COLO829 (cell line): ENCODE measurements at regions not wholly inside any gene's neighbourhood (a gene's known extent, or its start where the extent isn't known, plus 50 kb on each side); places are given as distances from the start of the nearest gene placed in this dataset.
A peak's percentile ranks its signal among the peaks of the same experiment; 100 is the strongest.

Source experiments
- DNase-seq: peaks from one replicate; pipeline ENCODE4 v3.0.0; 2012; ENCODE audit warnings: low spot score

- DNase-seq, result no peak
Measured at GRCh38 chr4:124178449-124179021, 534.0 kb downstream of the ANKRD50 start.

GRCh38 chr4:124179506-124180186 lies 532.9 kb downstream of the ANKRD50 start:
- no peak for DNase-seq

GRCh38 chr4:124181039-124181438 lies 531.5 kb downstream of the ANKRD50 start:
- no peak for DNase-seq

DNA sequence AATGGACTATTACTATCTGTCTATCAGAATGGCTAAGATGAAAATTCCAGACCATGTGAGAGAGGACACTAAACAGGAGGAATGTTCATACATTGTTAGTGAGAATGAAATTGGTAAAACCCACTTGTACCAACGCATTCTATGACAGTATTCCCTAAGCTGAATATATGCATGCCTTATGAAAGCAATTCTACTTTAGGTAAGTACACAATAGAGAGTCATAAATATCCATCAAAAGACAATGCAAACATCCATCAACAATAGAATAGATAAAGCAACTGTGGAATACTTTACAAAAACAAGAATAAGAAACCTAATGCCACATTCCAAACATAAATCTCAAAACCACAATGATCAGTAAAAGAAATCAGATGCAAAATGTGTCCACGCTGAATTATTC lies 529.3 kb downstream of the ANKRD50 start:
- no peak for DNase-seq

DNA sequence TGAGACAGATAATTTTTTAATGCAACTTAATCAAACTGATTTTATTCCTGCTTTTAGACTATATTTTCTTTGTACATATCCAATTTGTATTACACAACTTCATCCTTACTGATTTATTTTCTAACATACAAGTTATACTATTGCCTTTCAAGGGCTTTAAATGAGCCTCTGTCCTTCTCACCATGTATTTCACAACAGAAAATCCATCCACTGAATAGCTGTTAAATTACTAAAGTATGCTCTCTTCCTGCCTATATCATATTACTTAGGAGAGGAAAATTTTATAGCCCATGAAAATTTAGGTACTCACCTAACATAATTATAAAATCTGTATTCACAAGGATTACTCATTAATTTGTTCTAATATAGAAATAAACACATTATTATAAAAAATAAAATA lies 528.6 kb downstream of the ANKRD50 start:
- no peak for DNase-seq

GRCh38 chr4:124184792-124185191 lies 527.7 kb downstream of the ANKRD50 start:
- no peak for DNase-seq

DNA sequence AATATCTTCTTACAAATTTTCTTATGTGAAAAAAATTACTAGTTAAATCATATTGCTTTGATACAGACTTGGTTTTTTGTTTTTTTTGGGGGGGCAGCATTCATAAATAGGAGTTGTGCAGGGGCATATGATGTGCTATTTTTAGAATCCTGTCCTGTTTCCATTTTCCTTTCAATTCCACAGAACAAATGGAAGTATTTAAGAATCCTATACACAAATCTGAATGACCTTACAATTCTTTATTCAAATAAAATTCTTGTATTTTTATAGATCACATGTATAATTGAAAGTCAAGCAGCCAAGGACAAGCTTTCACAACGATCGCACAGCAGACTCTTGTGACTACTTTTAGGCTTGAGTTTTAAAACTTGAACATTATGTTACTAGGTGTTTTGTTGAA lies 523.9 kb downstream of the ANKRD50 start:
- DNase-seq, result no peak

DNA sequence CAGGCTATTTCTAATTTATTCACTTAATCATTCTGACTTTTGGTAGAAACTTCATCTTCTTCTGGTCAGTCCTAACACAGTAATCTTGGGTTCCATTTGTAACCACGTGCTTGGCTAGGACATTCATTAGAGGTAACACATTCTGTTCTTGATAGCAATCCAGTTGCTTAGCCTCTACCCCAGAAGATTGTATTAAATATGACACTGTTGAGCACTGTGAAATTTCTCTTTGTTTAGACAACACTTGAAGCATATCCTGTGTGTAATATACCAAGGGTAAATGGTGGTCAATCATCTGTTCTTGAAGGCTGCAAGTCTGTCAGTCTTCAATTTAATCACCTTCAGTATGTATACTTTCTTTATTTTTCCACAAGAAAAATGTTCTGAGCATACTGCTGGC lies 523.0 kb downstream of the ANKRD50 start:
- DNase-seq, result no peak

DNA sequence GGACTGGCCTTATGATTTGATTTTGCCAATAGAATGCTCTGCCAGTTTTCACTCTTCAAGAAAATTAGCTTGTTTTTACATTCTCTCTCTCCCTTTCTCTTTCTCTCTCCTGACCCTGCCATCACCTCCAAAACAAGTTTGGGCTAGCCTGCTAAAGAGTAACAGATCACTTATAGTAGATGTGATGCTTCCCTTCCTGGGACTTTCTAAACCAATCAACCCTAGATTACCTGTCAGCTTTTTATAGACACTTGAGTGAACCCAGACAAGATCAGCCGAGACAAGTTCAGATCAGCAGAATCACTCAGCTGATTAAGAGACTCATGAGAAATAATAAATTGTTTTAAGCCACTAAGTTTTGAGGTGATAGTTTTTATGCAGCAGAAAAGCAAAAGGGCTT lies 521.2 kb downstream of the ANKRD50 start:
- no peak for DNase-seq

DNA sequence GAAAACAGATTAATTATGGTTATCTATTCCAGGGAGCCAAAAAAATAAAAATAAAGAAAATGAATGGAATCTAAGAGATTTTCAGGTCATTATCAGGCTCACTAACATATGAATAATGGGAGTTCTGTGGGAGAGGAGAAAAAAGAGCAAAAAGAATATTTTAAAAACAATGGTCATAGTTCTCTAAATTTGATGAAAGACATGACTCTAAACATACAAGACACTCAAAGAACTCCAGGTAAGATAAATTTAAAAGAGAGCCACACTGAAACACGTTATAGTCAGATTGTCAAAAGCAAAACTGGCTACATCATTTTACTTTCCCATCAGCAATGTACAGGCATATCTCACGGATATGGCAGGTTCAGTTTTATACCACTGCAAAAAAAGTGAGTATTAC lies 520.0 kb downstream of the ANKRD50 start:
- DNase-seq, result no peak

- no peak for DNase-seq
Measured at GRCh38 chr4:124199185-124199584, 513.3 kb downstream of the ANKRD50 start.

DNA sequence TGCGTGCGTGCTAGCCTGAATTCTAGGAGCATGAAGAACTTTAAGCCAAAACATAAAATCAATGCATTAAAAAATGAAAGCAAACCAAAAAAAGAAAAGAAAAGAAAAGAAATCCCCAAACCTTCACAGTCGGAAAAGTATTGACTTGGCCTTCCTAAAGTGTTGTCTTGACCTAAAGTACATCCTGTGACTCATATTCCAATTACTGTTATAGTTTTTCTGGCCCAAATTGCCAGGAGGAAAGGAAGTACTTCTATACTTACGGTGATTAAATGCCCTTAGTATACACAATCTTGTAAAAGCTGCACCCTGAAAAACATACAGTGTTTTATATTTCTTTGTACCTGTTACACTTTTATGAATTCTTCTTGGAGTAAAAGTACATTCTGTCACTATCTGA lies 512.8 kb downstream of the ANKRD50 start:
- DNase-seq, result peak; percentile 42

DNA sequence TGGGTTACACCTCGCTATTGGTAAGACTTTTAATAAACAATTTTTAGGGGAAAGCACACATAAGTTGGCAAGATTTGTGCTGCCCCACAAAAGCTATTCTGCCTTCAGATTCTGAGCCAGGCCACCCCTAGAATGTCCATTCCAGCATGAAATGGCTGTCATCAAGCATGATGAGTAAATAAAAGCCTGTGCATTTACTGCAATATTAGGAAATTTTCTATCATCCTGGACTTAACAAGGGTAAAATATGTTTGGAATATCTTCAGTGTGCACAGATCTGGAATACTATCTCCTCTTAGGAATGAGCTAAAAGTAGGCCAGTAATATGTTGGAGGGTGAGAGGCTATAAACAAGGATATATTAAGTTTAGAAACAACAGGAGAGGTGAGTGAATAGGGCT lies 510.9 kb downstream of the ANKRD50 start:
- DNase-seq, result no peak

GRCh38 chr4:124202099-124202498 lies 510.4 kb downstream of the ANKRD50 start:
- DNase-seq, result no peak

DNA sequence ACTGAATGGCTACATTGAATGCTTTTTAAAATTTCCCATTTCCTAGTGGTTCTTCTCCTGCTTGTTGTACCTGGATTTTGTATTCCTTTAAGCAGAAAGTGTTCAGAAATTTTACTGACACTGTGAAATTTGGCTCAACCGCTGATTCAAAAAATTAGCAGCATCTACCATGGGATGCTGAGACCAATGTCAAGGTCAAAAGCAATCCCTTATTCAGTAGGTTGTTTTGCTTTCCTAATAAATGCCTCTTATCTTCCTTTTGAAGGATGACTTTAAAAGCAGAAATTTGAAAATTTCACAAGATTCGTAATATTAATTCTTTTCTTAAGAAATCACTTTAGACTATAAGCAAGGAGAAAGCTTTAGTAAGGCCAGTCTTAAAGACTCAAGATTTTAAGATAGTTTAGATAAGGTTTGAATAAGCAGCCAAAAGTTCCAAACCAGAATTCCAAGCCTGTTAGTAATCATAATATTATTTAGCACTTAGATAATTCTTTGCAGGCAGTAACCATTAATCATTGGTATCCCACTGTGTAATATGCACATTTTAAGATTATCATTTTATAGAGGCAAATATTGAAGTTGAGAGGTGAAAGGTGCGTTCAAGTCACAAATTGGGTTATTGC lies 508.8 kb downstream of the ANKRD50 start:
- DNase-seq, result no peak

GRCh38 chr4:124206779-124207605 lies 505.5 kb downstream of the ANKRD50 start:
- peak; percentile 63 for DNase-seq

DNA sequence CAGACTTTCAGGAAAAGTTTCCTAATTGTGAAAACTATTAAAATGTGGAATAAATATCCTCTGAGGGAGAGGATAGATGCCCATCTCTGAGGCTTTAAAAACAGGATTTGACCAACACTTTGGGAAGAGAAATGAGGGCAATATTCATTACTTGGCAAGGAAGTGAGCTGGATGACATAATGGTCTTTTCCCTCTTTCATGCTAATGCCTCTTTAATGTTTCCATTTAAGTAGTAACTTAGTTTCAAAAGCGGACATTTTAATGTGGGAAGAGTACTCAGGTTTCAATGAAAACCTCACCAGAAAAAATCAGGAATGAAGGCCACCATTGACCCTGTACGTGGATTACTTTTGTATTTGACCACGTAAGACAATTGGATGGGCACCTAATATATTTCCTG lies 503.3 kb downstream of the ANKRD50 start:
- no peak for DNase-seq

DNA sequence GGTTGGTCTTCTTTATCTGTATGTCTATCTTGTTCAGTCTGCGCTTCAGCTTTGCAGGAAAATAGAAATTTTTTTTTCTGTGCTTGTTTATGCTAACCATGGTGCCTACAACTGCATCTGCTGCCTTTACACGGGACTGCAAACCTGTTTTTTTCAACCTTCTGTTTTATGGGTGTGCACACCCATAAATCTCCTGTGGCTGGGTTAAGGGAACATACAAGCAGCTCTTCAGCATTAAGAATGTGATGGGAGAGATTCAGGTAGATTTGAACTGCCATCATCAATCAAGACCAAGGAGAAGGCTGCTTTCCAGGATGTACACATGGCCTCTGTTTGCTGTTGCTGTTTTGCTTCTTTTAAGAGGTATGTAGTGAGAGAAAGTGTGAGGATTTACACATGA lies 502.9 kb downstream of the ANKRD50 start:
- DNase-seq, result no peak

GRCh38 chr4:124210746-124211145 lies 501.8 kb downstream of the ANKRD50 start:
- no peak for DNase-seq

GRCh38 chr4:124212815-124213630 lies 499.5 kb downstream of the ANKRD50 start:
- no peak for DNase-seq

DNA sequence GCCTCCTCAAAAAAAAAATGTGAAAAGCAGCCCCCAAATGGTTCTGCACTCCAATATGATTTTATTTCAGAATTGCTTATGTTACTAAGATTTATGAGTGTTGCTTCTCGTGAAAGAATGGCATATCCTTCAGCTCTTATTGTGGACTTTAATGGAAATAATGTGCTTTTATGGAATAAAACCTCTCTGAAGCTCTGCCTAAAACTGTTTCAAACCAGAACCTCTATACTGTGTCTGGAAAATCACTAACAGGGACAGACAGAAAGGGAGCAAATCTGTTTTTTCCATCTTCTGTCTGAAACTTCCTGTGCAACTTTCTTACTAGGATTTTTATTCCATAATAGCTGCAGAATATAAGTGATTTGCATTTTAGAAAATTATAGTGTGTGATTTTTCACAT lies 493.1 kb downstream of the ANKRD50 start:
- DNase-seq, result no peak

DNA sequence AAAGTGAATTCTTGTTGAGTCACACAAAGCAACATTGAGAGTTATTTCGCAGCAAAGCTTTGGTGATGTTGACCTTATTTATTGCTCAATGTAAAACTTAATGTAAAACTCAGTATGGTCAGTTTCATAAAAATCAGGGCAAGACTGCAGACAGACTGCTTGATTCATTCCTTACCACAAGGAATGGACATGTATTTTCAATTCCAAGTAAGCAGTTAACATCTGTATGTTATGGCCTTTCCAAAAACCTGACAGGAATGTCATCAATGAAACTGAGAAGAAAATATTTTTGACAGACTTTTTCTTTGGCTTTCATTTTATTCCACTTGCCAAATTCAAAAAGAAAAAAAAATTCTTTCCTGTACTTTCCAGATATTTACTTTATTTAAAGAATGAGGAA lies 488.3 kb downstream of the ANKRD50 start:
- no peak for DNase-seq
